ENCODE measurements at regions not wholly inside any gene's neighbourhood (a gene's known extent, or its start where the extent isn't known, plus 50 kb on each side); places are given as distances from the start of the nearest gene placed in this dataset.

DNA sequence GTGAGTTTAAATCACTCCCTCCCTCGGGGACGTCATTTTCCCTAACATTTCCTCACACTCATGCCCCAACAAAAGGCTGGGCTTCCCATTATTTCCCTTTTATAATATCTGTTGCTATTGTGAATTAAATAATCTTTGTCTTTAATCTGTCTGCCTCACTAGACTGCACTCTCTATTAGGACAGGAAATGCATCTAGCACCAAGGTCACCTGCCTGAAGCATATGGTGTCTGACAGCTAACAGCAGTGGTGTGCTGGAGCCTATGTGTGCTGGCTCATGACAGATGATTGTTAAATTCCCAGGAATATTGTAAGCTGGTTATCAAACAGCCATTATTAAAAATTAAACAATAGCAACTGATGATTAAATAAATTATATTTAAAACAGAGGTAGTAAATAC, 237.0 kb upstream of the CEP162 start:
- DNase-seq (ENCODE audit: low spot score) = no peak

- DNase-seq (ENCODE audit: low spot score) = peak; percentile 66
Measured at GRCh38 chr6:84462698-84463097, 235.3 kb upstream of the CEP162 start.

- no peak for DNase-seq (ENCODE audit: low spot score)
Measured at GRCh38 chr6:84461461-84461860, 234.0 kb upstream of the CEP162 start.

GRCh38 chr6:84460491-84460890, 233.0 kb upstream of the CEP162 start:
- DNase-seq (ENCODE audit: low spot score) = no peak

GRCh38 chr6:84459401-84459800, 232.0 kb upstream of the CEP162 start:
- no peak for DNase-seq (ENCODE audit: low spot score)

DNA sequence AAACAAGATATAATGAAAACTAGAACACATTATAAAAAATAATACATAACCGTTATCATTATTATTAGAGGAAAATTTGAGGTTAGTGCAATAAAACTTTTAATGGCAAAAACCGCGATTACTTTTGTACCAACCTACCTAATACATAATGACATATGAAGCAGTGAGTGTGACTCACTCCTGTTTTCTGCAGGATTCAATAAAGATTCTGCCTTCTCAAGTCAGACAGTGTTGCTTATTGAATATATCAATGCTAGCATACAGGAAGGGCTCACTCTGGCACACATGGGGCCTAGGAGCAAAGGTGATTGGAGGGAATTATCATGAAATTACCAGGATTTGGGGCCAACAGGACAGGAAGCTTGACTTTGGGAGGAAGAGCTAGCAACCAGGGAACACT, 230.8 kb upstream of the CEP162 start:
- DNase-seq (ENCODE audit: low spot score) = no peak

GRCh38 chr6:84457276-84457675, 229.8 kb upstream of the CEP162 start:
- no peak for DNase-seq (ENCODE audit: low spot score)

DNA sequence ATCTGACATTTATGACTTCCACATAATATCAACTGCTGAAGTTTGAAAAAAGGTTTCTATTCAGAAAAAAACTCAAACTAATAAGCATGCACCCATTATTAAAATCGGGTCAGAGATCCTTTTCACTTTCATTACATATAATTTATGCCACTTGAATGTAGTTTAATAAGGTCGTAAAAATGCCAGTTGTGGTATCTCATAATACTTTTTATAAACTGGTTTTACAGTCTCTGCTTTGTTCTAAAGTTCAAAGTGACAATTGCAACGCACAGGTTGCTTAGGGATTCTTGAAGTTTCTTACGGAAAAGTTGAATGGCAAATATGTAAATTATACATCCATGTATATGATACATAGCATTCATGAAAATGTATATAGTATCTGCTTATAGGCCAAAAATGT, 229.4 kb upstream of the CEP162 start:
- no peak for DNase-seq (ENCODE audit: low spot score)

- no peak for DNase-seq (ENCODE audit: low spot score)
Measured at GRCh38 chr6:84455511-84456029, 228.1 kb upstream of the CEP162 start.

- DNase-seq (ENCODE audit: low spot score) = peak; percentile 18
Measured at GRCh38 chr6:84453499-84453898, 226.1 kb upstream of the CEP162 start.

DNA sequence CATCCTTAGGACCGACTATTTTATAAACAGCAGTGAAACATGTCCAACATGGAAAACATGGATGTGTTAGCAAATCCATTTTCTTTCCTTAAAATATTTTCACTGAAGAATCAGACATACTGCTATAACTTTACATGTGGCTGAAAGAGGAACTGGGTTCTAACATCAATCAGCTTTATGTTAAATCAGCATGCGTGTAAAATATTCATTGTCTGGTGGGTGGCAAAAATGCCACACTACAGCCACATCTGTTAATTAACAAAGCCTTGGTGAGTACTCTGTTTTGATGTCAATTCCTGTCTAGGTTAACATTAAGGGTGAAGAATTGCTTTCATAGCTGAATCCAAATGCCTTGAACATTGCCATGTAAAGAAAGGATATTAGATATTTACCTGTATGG, 222.6 kb upstream of the CEP162 start:
- no peak for DNase-seq (ENCODE audit: low spot score)

DNA sequence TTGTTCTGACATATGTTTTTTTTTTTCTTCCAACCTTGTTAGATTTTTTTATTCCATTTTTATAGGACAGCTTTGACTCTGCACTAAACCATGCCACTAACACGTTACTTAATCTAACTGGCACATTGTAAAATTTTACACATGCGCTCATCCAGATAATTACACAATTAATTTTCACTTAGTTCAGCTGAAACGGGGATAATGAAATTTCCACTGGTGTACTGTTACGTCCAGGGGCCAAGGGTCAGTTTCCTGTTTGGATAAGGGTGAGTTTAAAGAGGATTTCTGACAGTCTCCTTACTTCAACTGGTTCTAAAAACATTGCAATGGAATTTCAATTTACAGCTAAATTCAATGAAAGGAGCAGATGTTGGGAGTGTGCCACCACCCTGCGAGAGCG, 221.8 kb upstream of the CEP162 start:
- DNase-seq (ENCODE audit: low spot score) = no peak

GRCh38 chr6:84448331-84448730, 220.9 kb upstream of the CEP162 start:
- no peak for DNase-seq (ENCODE audit: low spot score)

GRCh38 chr6:84447651-84448050, 220.2 kb upstream of the CEP162 start:
- no peak for DNase-seq (ENCODE audit: low spot score)

GRCh38 chr6:84445068-84445467, 217.6 kb upstream of the CEP162 start:
- DNase-seq (ENCODE audit: low spot score) = no peak

DNA sequence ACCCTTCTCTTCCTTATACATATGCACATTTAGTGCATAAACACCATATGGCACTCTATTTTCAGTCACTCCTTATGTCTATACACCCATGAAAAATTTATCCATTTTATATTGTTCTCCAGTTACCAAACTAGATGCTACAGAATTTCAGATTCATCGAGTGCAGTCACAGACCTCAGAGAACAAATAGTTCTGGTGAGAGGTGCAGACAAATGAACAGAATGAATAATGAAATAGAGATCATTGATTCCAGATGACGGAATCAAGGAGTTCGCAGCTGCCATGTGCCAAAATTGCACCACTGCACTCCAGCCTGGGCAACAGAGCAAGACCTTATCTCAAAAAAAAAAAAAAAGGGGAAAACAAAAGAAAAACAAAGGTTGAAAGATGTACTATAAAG, 214.8 kb upstream of the CEP162 start:
- DNase-seq (ENCODE audit: low spot score) = no peak

DNA sequence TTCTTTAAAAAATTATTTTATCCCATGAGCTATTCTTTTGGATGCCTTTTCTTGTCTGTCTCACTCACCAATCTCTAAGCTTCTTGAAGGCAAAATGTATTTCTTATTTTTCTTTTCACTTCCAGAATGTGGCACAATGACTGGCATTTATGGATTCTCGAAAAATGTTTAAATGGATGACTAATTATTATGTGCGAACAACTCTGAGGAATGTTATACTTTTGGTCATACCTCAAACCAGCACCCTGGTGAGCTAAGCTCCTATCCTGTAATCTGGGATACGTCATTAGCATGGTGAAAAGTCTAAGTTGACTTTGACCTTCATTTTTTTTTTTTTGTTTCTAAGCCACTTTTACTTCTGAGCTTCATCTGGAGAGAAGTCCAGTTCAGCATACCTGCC, 214.0 kb upstream of the CEP162 start:
- no peak for DNase-seq (ENCODE audit: low spot score)

- DNase-seq (ENCODE audit: low spot score) = no peak
Measured at GRCh38 chr6:84434550-84434949, 207.1 kb upstream of the CEP162 start.

- no peak for DNase-seq (ENCODE audit: low spot score)
Measured at GRCh38 chr6:84432619-84433018, 205.2 kb upstream of the CEP162 start.

GRCh38 chr6:84428300-84428907, 201.0 kb upstream of the CEP162 start:
- peak; percentile 67 for DNase-seq (ENCODE audit: low spot score)

GRCh38 chr6:84425971-84426705, 198.7 kb upstream of the CEP162 start:
- no peak for DNase-seq (ENCODE audit: low spot score)

DNA sequence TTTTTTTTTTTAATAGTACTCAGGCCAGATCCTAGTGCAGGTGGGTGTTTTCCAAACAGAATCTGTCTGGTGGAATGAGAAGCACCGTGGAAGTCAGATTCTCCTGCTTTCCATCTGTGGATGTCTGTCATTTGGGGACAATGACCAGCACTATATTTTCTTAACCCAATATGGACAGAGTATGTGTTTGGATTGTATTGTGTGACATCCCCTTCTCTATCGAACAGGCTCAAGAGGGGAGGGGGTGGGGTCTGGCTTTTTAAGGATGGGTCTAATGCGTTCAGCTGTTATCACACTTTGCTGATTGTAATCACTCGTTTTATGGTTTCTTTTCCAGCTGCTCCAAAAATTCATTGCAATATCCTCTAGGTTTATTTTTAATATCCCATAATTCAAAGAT, 197.5 kb upstream of the CEP162 start:
- no peak for DNase-seq (ENCODE audit: low spot score)

DNA sequence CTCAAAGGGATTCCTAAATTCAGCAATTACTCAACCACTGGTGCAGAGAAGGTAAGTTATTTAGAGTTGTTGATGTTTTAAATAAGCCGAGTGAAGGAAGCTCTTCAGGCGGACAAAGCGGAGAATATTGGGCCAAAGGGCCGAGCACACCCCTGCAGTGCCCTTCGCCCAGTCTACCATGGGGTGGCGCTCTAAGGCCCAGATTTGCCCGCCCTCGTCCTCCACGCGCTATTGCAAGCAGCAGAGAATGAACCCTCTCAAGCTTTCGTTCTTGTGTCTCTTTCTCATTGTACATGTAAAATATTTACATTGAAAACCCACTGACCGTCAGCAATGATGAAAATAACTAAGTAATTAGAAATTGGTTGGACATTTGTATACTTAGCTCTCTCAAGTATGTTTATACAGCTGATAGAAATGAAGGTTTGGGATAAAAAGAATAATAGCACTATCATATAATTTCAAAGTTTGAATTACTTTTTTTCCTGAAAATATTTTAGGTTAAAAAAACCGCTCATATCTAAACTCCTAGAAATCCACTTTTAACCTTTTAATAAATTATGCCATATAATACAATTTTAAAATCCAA, 195.0 kb upstream of the CEP162 start:
- no peak for DNase-seq (ENCODE audit: low spot score)
